SK-N-SH (cell line): ENCODE measurements at regions not wholly inside any gene's neighbourhood (a gene's known extent, or its start where the extent isn't known, plus 50 kb on each side); places are given as distances from the start of the nearest gene placed in this dataset.

Experiments
- CTCF ChIA-PET: fragments of 300-600, 350-600 bp; formaldehyde crosslinking; extraction: SDS; loops from one replicate; lab custom pipeline; 2021; lab: Yijun Ruan, JAX
- POLR2A ChIA-PET: fragments of 350-600 bp; sonication (Branson Sonifier 250); formaldehyde crosslinking; extraction: SDS; loops from one replicate; lab custom pipeline; 2020; ENCODE audit warnings: antibody characterized with exemption, inconsistent platforms; lab: Yijun Ruan, JAX
- DNase-seq: peaks from one replicate; pipeline ENCODE4 v3.0.0; 2012
- H2AFZ ChIP-seq: fragments of 200-600 bp; sonication (generic); 2 replicates; pipeline ENCODE4 v1.8.1; 2016; ENCODE audit warnings: antibody characterized with exemption, mild to moderate bottlenecking, low read depth
- H3F3A ChIP-seq: fragments of 200-600 bp; sonication (generic); replicated peaks from 2 replicates; pipeline ENCODE3; 2016; ENCODE audit warnings: antibody characterized with exemption, mild to moderate bottlenecking; ENCODE audit not compliant: insufficient read depth
- H3K27ac ChIP-seq, 2 experiments: fragments of 200-500 bp in 1 of 2; fragments of 200-600 bp in 1 of 2; sonication (Bioruptor generic) in 1 of 2; sonication (generic), shearing (Covaris generic) in 1 of 2; 2 replicates each; pipeline versions ENCODE4 v1.5.1 to v1.6.1; 2014 to 2016; ENCODE audit warnings: low read depth in 2 of 2, inconsistent platforms in 1 of 2, low read length in 1 of 2, mild to moderate bottlenecking in 1 of 2, mixed read lengths in 1 of 2
- H3K27me3 ChIP-seq: fragments of 200-600 bp; sonication (generic), shearing (Covaris generic); 2 replicates; pipeline ENCODE4 v1.6.1; 2016; ENCODE audit warnings: mixed run types; ENCODE audit not compliant: insufficient read depth
- H3K36me3 ChIP-seq, 2 experiments: fragments of 200-500 bp in 1 of 2; fragments of 200-600 bp in 1 of 2; sonication (Bioruptor generic) in 1 of 2; sonication (generic) in 1 of 2; replicated peaks in 1 of 2; 2 replicates each; pipeline versions ENCODE3 to v1.5.1; 2014 to 2016; ENCODE audit warnings: low read length in 1 of 2, mild to moderate bottlenecking in 1 of 2; ENCODE audit not compliant: insufficient read depth in 2 of 2, control insufficient read depth in 1 of 2
- H3K4me1 ChIP-seq, 2 experiments: fragments of 200-500 bp in 1 of 2; fragments of 200-600 bp in 1 of 2; sonication (Bioruptor generic) in 1 of 2; sonication (generic), shearing (Covaris generic) in 1 of 2; 2 replicates each; pipeline versions ENCODE4 v1.5.1 to v1.6.1; 2014 to 2016; ENCODE audit warnings: low read depth in 1 of 2, low read length in 1 of 2, mixed run types in 1 of 2; ENCODE audit not compliant: insufficient read depth in 2 of 2, control insufficient read depth in 1 of 2
- H3K4me2 ChIP-seq: fragments of 200-600 bp; sonication (generic), shearing (Covaris generic); 2 replicates; pipeline ENCODE4 v1.6.1; 2017; ENCODE audit warnings: mixed run types
- H3K4me3 ChIP-seq, 2 experiments: fragments of 200-500 bp in 1 of 2; fragments of 200-600 bp in 1 of 2; sonication (Bioruptor generic) in 1 of 2; sonication (generic), shearing (Covaris generic) in 1 of 2; 2 replicates each; pipeline versions ENCODE4 v1.5.1 to v1.8.1; 2014 to 2016; ENCODE audit warnings: low read depth in 2 of 2, inconsistent platforms in 1 of 2, low read length in 1 of 2, mild to moderate bottlenecking in 1 of 2, mixed read lengths in 1 of 2, moderate library complexity in 1 of 2
- H3K79me2 ChIP-seq: fragments of 200-600 bp; sonication (generic); 2 replicates; pipeline ENCODE4 v1.8.1; 2017; ENCODE audit warnings: mild to moderate bottlenecking; ENCODE audit not compliant: insufficient read depth
- H3K9ac ChIP-seq: fragments of 200-600 bp; sonication (generic); 2 replicates; pipeline ENCODE4 v1.6.1; 2017; ENCODE audit warnings: mixed run types
- H3K9me2 ChIP-seq: fragments of 200-600 bp; sonication (generic); 2 replicates; pipeline ENCODE4 v1.6.1; 2017; ENCODE audit warnings: mixed run types
- H3K9me3 ChIP-seq: fragments of 200-600 bp; sonication (generic); 2 replicates; pipeline ENCODE4 v1.6.1; 2017; ENCODE audit warnings: mixed run types, mild to moderate bottlenecking, moderate library complexity
- H4K20me1 ChIP-seq: fragments of 200-600 bp; sonication (generic); 2 replicates; pipeline ENCODE4 v1.6.1; 2017; ENCODE audit warnings: mild to moderate bottlenecking, mixed run types; ENCODE audit not compliant: insufficient read depth
- CTCF ChIP-seq: fragments of 200-600 bp; sonication (generic); IDR thresholded peaks from 2 replicates; pipeline ENCODE4 v1.6.1; 2017; ENCODE audit warnings: antibody characterized with exemption, mild to moderate bottlenecking, moderate library complexity
- ELF1 ChIP-seq: IDR thresholded peaks from 2 replicates; pipeline ENCODE4 v1.4.0; 2012
- EP300 ChIP-seq, 2 experiments: IDR thresholded peaks; 2 replicates each; pipeline versions ENCODE4 v1.4.0 to v1.6.1; 2012; ENCODE audit warnings: borderline replicate concordance in 1 of 2, low read depth in 1 of 2, low read length in 1 of 2
- FOXM1 ChIP-seq: IDR thresholded peaks from 2 replicates; pipeline ENCODE4 v1.4.0; 2012; ENCODE audit warnings: low read depth, mild to moderate bottlenecking
- GABPA ChIP-seq: IDR thresholded peaks from 2 replicates; pipeline ENCODE4 v1.4.0; 2012; ENCODE audit warnings: low read depth, mild to moderate bottlenecking
- IRF3 ChIP-seq: fragments of 150-350 bp; IDR thresholded peaks from 2 replicates; pipeline ENCODE4 v1.6.1; 2016; ENCODE audit warnings: mild to moderate bottlenecking, low read depth, low read length
- MAX ChIP-seq: IDR thresholded peaks from 2 replicates; pipeline ENCODE4 v1.4.0; 2012; ENCODE audit warnings: low read depth
- NRF1 ChIP-seq: IDR thresholded peaks from 2 replicates; pipeline ENCODE4 v1.6.1; 2012; ENCODE audit warnings: low read depth, mild to moderate bottlenecking, low read length
- POLR2AphosphoS5 ChIP-seq: IDR thresholded peaks from 2 replicates; pipeline ENCODE4 v1.6.1; 2012; ENCODE audit warnings: low read depth, low read length
- RCOR1 ChIP-seq: fragments of 150-350 bp; IDR thresholded peaks from 2 replicates; pipeline ENCODE4 v1.6.1; 2017; ENCODE audit warnings: antibody characterized with exemption, low read length
- REST ChIP-seq: IDR thresholded peaks from 2 replicates; pipeline ENCODE4 v1.6.1; 2012; ENCODE audit warnings: mild to moderate bottlenecking, low read depth, low read length, moderate library complexity
- SIN3A ChIP-seq: IDR thresholded peaks from 2 replicates; pipeline ENCODE4 v1.6.1; 2012; ENCODE audit warnings: low read depth, mild to moderate bottlenecking, low read length, moderate library complexity, borderline replicate concordance
- SMC3 ChIP-seq: IDR thresholded peaks from 2 replicates; pipeline ENCODE4 v1.6.1; 2012; ENCODE audit warnings: low read depth, low read length, improper control_type of control experiment
- TCF12 ChIP-seq: IDR thresholded peaks from 2 replicates; pipeline ENCODE4 v1.4.0; 2012
- TEAD4 ChIP-seq: IDR thresholded peaks from 2 replicates; pipeline ENCODE4 v1.4.0; 2012; ENCODE audit warnings: mild to moderate bottlenecking, borderline replicate concordance; ENCODE audit not compliant: insufficient read depth
- YY1 ChIP-seq: IDR thresholded peaks from 2 replicates; pipeline ENCODE4 v1.4.0; 2012; ENCODE audit warnings: low read depth, mild to moderate bottlenecking
- WGBS: methylation state at CpG from one replicate; pipeline ENCODE4 v1.1.6; 2017; ENCODE audit warnings: low lambda C conversion rate; 5-methylcytosine and 5-hydroxymethylcytosine counted together

- Histone ChIP-seq H3F3A (no peaks in the 10 kb centered on the region), H3K9ac (no peak overlapping the region), H3K4me2 (no peak overlapping the region), H3K4me1 (peaks cover 0 to under 1% of the 10 kb centered on the region in 2 experiments; a peak in 1 of 4 replicates), H3K27me3 (no peaks in the 10 kb centered on the region), H3K27ac (no peak overlapping the region), H3K9me3 (no peaks in the 10 kb centered on the region), H3K9me2 (no peaks in the 10 kb centered on the region), H3K36me3 (no peaks in the 10 kb centered on the region), H4K20me1 (no peaks in the 10 kb centered on the region), H2AFZ (no peak overlapping the region), H3K4me3 (no peak overlapping the region), H3K79me2 (no peaks in the 10 kb centered on the region)
- TF ChIP-seq IRF3 (no peak), YY1 (no peak), MAX (no peak), SMC3 (no peak), EP300 (IDR thresholded peaks at IDR 0.05; ENCODE audit: borderline replicate concordance in 1 of 2, low read depth in 1 of 2, low read length in 1 of 2) (no peak), NRF1 (no peak), TCF12 (no peak), GABPA (no peak), TEAD4 (no peak), CTCF (no peak), REST (no peak), POLR2AphosphoS5 (no peak), ELF1 (no peak), SIN3A (no peak), RCOR1 (no peak), FOXM1 (no peak)
- 86% methylated on average over 2 of the region's 2 CpGs for WGBS
- ChIA-PET CTCF (interaction anchor here (0.8 to 1.7 kb wide), 2 partner anchors 13 to 104 kb away, joined by 3 to 6 read pairs; no protein-coding TSS in a partner anchor), POLR2A (no interaction called here)
- DNase-seq = no peak
Observed at GRCh38 chr2:234669001-234669400, 172.1 kb upstream of the ARL4C start.
